Psoas muscle (tissue), 7 donors: ENCODE measurements at regions not wholly inside any gene's neighbourhood (a gene's known extent, or its start where the extent isn't known, plus 50 kb on each side); places are given as distances from the start of the nearest gene placed in this dataset.

Experiments used
- ATAC-seq, 4 donors: fragments of 200-7000 bp; cut with Tn5 transposase; one replicate each; pipeline ENCODE4 v1.9.1; 2020; ENCODE audit warnings: moderate library complexity in 3 of 4, mild to moderate bottlenecking in 2 of 4
- DNase-seq, 2 donors: peaks; one replicate each; pipeline ENCODE4 v3.0.0-alpha.2; 2020
- H3K27ac ChIP-seq: fragments of 200-600 bp; one replicate; pipeline ENCODE4 v1.8.0; 2022
- H3K27me3 ChIP-seq, 3 donors: fragments of 200-600 bp in 1 of 3; one replicate each; pipeline versions ENCODE4 v1.6.1 to v1.8.0; 2013 to 2022; ENCODE audit warnings: low read length in 2 of 3, mild to moderate bottlenecking in 2 of 3, moderate library complexity in 1 of 3; ENCODE audit not compliant: insufficient read depth in 3 of 3
- H3K36me3 ChIP-seq, 2 donors: fragments of 200-600 bp in 1 of 2; one replicate each; pipeline versions ENCODE4 v1.6.1 to v1.8.0; 2013 to 2022; ENCODE audit warnings: low read depth in 1 of 2, mild to moderate bottlenecking in 1 of 2, moderate library complexity in 1 of 2; ENCODE audit not compliant: insufficient read depth in 1 of 2
- H3K4me1 ChIP-seq: fragments of 200-600 bp; one replicate; pipeline ENCODE4 v1.8.0; 2022
- H3K4me3 ChIP-seq: fragments of 200-600 bp; one replicate; pipeline ENCODE4 v1.8.0; 2022; ENCODE audit warnings: mild to moderate bottlenecking
- H3K9me3 ChIP-seq: fragments of 200-600 bp; one replicate; pipeline ENCODE4 v1.8.0; 2022
- CTCF ChIP-seq: fragments of 200-600 bp; IDR thresholded peaks from one replicate; pipeline ENCODE4 v1.8.0; 2022; ENCODE audit warnings: antibody characterized with exemption
- WGBS, 3 donors: extraction: QIAGEN DNeasy Blood & Tissue Kit; methylation state at CpG; one replicate each; pipeline versions ENCODE4 v1.1.6 to v1.1.7; 2013; 5-methylcytosine and 5-hydroxymethylcytosine counted together
- intact Hi-C, 2 donors: fragments of 100-400 bp; cut with DNase I; formaldehyde crosslinking; loops; one replicate each; pipeline versions ENCODE4 v1.11.0 to v1.14.2; 2022
- donor health status: healthy with polysubstance abuse.
- donor health status: DM: no; HTN: no; CAD: no; lungs with moderate emphysema.
- donor health status: Bipolar disorder and iron deficiency.
- donor health status: healthy.
- donor health status: DM: yes; HTN: yes; CAD: no.
- donor health status: DM: no; HTN: no; CAD: no.
- donor health status: DM: yes; HTN: yes; CAD: no.

GRCh38 chr5:61887271-61887670 is 418.7 kb upstream of the KIF2A start:
- no peak for DNase-seq
- 97 to 100% (median 97%) methylated on average over 1 of the region's 1 CpG for WGBS, 3 donors
- intact Hi-C loops: no loop called here

GRCh38 chr5:61894046-61894445 is 412.0 kb upstream of the KIF2A start:
- no peak overlapping the region for H3K4me3 ChIP-seq
- intact Hi-C loops: no loop called here
- no peaks in the 10 kb centered on the region for H3K27me3 ChIP-seq
- DNase-seq (no peak), ATAC-seq (no peak)
- no peaks in the 10 kb centered on the region for H3K4me1 ChIP-seq
- 54 to 71% (median 66%) methylated on average over 1 of the region's 1 CpG for WGBS, 3 donors
- TF ChIP-seq CTCF: no peak
- H3K27ac ChIP-seq: no peak overlapping the region
- H3K9me3 ChIP-seq: peaks cover 4% of the 10 kb centered on the region
- no peaks in the 10 kb centered on the region for H3K36me3 ChIP-seq

More at GRCh38 chr5:61887271-61887670, 418.7 kb upstream of the KIF2A start:
- no peaks in the 10 kb centered on the region for H3K4me1 ChIP-seq
- no peak overlapping the region for H3K4me3 ChIP-seq
- H3K27me3 ChIP-seq: peaks cover 0 to 2% (median 0%) of the 10 kb centered on the region in 3 donors
- H3K36me3 ChIP-seq: no peaks in the 10 kb centered on the region
- H3K27ac ChIP-seq: no peak overlapping the region
- TF ChIP-seq CTCF: no peak
- H3K9me3 ChIP-seq: peaks cover 10% of the 10 kb centered on the region
- ATAC-seq: no peak

- no peaks in the 10 kb centered on the region for H3K4me1 ChIP-seq
- ATAC-seq: no peak
- 71 to 86% (median 82%) methylated on average over 4 of the region's 4 CpGs for WGBS, 3 donors
These were observed 409.2 kb upstream of the KIF2A start for GRCh38 chr5:61896811-61897210.

GRCh38 chr5:61897251-61897650 is 408.8 kb upstream of the KIF2A start:
- intact Hi-C loops: no loop called here
- Histone ChIP-seq H3K27ac (no peak overlapping the region), H3K36me3 (no peaks in the 10 kb centered on the region), H3K27me3 (no peaks in the 10 kb centered on the region), H3K4me1 (no peaks in the 10 kb centered on the region), H3K4me3 (no peak overlapping the region), H3K9me3 (no peaks in the 10 kb centered on the region)
- DNase-seq (no peak), ATAC-seq (no peak)
- no peak for TF ChIP-seq CTCF

More at GRCh38 chr5:61896811-61897210, 409.2 kb upstream of the KIF2A start:
- Histone ChIP-seq H3K4me3 (no peak overlapping the region), H3K36me3 (no peaks in the 10 kb centered on the region), H3K27me3 (no peaks in the 10 kb centered on the region), H3K9me3 (no peaks in the 10 kb centered on the region), H3K27ac (no peak overlapping the region)
- no peak for DNase-seq
- intact Hi-C loops: no loop called here
- no peak for TF ChIP-seq CTCF

GRCh38 chr5:61901997-61902396 is 404.0 kb upstream of the KIF2A start:
- DNase-seq (no peak), ATAC-seq (no peak)
- no peak for TF ChIP-seq CTCF
- Histone ChIP-seq H3K27me3 (no peaks in the 10 kb centered on the region), H3K27ac (no peak overlapping the region), H3K4me3 (no peak overlapping the region), H3K36me3 (no peaks in the 10 kb centered on the region), H3K9me3 (no peaks in the 10 kb centered on the region), H3K4me1 (no peaks in the 10 kb centered on the region)
- intact Hi-C loops: no loop called here
- WGBS, 3 donors: 75 to 80% (median 79%) methylated on average over 5 of the region's 5 CpGs
